Subcutaneous abdominal adipose tissue (tissue), 5 donors: ENCODE measurements at regions not wholly inside any gene's neighbourhood (a gene's known extent, or its start where the extent isn't known, plus 50 kb on each side); places are given as distances from the start of the nearest gene placed in this dataset.

Experiments used
- H3K27ac ChIP-seq: one replicate; pipeline ENCODE4 v1.7.0; 2013; ENCODE audit warnings: low read depth, mild to moderate bottlenecking, inconsistent platforms, low read length, moderate library complexity
- H3K27me3 ChIP-seq, 5 donors: one replicate each; pipeline ENCODE4 v1.7.0; 2013; ENCODE audit warnings: low read length in 5 of 5, inconsistent platforms in 1 of 5; ENCODE audit not compliant: control insufficient read depth in 5 of 5, insufficient read depth in 4 of 5
- H3K36me3 ChIP-seq, 5 donors: one replicate each; pipeline ENCODE4 v1.7.0; 2013; ENCODE audit warnings: low read length in 5 of 5; ENCODE audit not compliant: control insufficient read depth in 5 of 5, insufficient read depth in 5 of 5
- H3K4me1 ChIP-seq, 5 donors: one replicate each; pipeline ENCODE4 v1.7.0; 2013; ENCODE audit warnings: low read length in 5 of 5, mild to moderate bottlenecking in 3 of 5, moderate library complexity in 1 of 5; ENCODE audit not compliant: control insufficient read depth in 5 of 5, insufficient read depth in 5 of 5
- H3K4me3 ChIP-seq, 5 donors: one replicate each; pipeline ENCODE4 v1.7.0; 2013; ENCODE audit warnings: low read length in 5 of 5, low read depth in 1 of 5
- H3K9ac ChIP-seq, 5 donors: one replicate each; pipeline ENCODE4 v1.7.0; 2013; ENCODE audit warnings: low read length in 5 of 5, mild to moderate bottlenecking in 4 of 5, moderate library complexity in 3 of 5
- H3K9me3 ChIP-seq, 5 donors: one replicate each; pipeline ENCODE4 v1.7.0; 2013; ENCODE audit warnings: low read length in 5 of 5; ENCODE audit not compliant: control insufficient read depth in 5 of 5
- donor health status: healthy.
- donor health status: healthy.
- donor health status: healthy.
- donor health status: healthy.
- donor health status: healthy.

DNA sequence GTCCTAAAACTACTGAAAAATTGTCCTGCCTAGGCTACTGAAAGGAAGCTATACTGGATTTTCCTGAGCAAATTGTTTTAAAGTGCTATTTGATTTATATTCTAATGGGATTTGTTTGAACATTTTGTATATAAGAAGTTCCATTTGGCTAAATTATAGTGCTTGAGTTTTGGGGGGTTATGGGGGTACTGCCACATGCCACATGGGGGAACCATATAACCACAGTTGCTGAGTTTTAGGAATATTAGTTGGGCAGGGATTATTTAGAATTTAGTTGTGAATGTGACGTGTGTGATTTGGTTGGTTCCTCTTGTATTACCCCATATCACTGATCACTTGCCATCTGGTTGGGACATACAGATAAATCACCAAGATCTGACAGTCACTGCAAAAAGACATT is 224.5 kb upstream of the TAPT1 start:
- no peak overlapping the region for H3K9ac ChIP-seq
- no peaks in the 10 kb centered on the region for H3K9me3 ChIP-seq
- H3K4me1 ChIP-seq: no peaks in the 10 kb centered on the region

GRCh38 chr4:16450031-16450430 is 223.8 kb upstream of the TAPT1 start:
- H3K4me3 ChIP-seq: no peak overlapping the region
- H3K27me3 ChIP-seq: no peaks in the 10 kb centered on the region

More for the DNA sequence above, 224.5 kb upstream of the TAPT1 start:
- Histone ChIP-seq H3K27ac (no peak overlapping the region), H3K36me3 (no peaks in the 10 kb centered on the region), H3K4me3 (no peak overlapping the region), H3K27me3 (no peaks in the 10 kb centered on the region)

GRCh38 chr4:16449406-16449805 is 223.1 kb upstream of the TAPT1 start:
- no peaks in the 10 kb centered on the region for H3K36me3 ChIP-seq
- H3K4me3 ChIP-seq: no peak overlapping the region
- no peaks in the 10 kb centered on the region for H3K27me3 ChIP-seq
- H3K9ac ChIP-seq: no peak overlapping the region
- no peaks in the 10 kb centered on the region for H3K4me1 ChIP-seq
- no peak overlapping the region for H3K27ac ChIP-seq
- no peaks in the 10 kb centered on the region for H3K9me3 ChIP-seq

More at GRCh38 chr4:16450031-16450430, 223.8 kb upstream of the TAPT1 start:
- Histone ChIP-seq H3K9me3 (no peaks in the 10 kb centered on the region), H3K4me1 (no peaks in the 10 kb centered on the region), H3K36me3 (no peaks in the 10 kb centered on the region), H3K9ac (no peak overlapping the region), H3K27ac (no peak overlapping the region)

- no peak overlapping the region for H3K9ac ChIP-seq
- H3K36me3 ChIP-seq: no peaks in the 10 kb centered on the region
- H3K27me3 ChIP-seq: no peaks in the 10 kb centered on the region
- H3K9me3 ChIP-seq: no peaks in the 10 kb centered on the region
- no peaks in the 10 kb centered on the region for H3K4me1 ChIP-seq
- no peak overlapping the region for H3K4me3 ChIP-seq
- H3K27ac ChIP-seq: no peak overlapping the region
These were observed 222.1 kb upstream of the TAPT1 start for GRCh38 chr4:16448241-16448840.

DNA sequence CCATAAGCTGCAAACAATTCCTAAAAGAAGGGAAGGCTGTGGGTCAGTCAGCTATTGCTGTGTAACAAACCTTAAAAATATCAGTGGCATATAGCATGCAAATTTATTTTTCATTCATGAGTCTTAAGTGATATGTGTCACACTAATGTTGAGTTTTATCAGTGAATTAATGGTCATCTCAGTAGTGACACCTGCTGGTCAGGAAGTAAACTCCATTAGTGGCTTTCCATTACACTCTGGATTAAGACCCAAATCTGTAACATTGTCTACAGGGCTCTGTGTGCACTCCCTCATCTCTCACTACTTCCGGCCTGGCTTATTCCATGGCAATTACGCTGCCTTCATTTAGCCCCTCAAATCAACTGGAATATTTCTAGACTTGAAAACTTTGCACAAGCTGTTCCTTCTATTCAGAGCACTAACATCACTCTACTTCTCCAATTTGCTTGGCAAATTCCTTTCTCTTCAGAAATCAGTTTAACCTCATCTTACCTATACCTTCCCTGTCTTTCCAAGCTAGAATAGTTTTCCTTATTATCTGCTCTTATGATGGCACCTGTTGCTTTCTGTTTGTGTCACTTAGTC is 217.3 kb upstream of the TAPT1 start:
- Histone ChIP-seq H3K4me3 (no peak overlapping the region), H3K27ac (no peak overlapping the region), H3K9me3 (no peaks in the 10 kb centered on the region), H3K4me1 (no peaks in the 10 kb centered on the region), H3K9ac (no peak overlapping the region), H3K36me3 (no peaks in the 10 kb centered on the region), H3K27me3 (no peaks in the 10 kb centered on the region)

DNA sequence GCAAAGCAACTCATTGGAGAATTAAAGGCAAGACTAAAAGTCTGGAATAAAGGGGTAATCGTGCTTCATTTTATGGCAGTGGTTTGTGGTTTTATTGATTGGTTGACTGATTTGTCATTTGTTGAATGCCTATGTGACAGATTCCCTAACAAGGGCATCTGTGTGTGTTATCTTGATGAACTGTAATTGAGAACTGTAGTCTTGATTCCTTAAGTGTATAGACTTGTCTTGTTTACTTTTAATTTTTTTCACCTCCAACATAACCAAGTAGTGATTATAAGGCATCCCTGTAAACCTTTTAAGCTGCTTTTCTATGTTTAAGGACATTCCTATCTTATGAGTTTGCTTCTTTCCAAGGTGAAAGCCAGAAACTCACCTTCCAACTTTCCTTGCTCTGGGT is 216.0 kb upstream of the TAPT1 start:
- no peak overlapping the region for H3K9ac ChIP-seq
- no peaks in the 10 kb centered on the region for H3K27me3 ChIP-seq
- H3K9me3 ChIP-seq: peaks cover 3 to 9% (median 7%) of the 10 kb centered on the region in 5 donors
- H3K27ac ChIP-seq: no peak overlapping the region
- no peaks in the 10 kb centered on the region for H3K4me1 ChIP-seq
- no peaks in the 10 kb centered on the region for H3K36me3 ChIP-seq
- no peak overlapping the region for H3K4me3 ChIP-seq

DNA sequence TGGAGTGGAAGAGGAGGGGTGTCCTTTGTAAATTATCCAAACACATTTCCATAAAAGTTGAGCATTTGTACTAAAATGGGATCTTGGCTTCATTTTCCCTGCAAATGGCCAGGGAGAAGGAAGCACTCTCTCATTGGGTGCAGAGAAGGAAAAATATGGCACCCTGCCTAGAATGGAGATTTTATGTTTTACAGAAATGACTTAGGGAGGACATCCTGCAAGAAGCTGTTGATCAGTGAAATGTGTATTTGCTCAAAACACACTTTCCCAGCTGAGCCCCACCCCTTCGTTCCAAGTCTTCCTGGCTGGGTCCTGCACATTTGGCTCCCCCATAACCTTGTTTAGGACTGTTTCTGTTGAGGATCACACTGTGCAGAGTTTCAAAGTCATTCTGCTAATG is 213.5 kb upstream of the TAPT1 start:
- Histone ChIP-seq H3K27me3 (no peaks in the 10 kb centered on the region), H3K9me3 (peaks cover 3 to 15% (median 9%) of the 10 kb centered on the region in 5 donors), H3K9ac (no peak overlapping the region), H3K4me3 (no peak overlapping the region), H3K36me3 (no peaks in the 10 kb centered on the region), H3K27ac (no peak overlapping the region), H3K4me1 (no peaks in the 10 kb centered on the region)

- Histone ChIP-seq H3K4me3 (no peak overlapping the region), H3K9ac (no peak overlapping the region), H3K27me3 (no peaks in the 10 kb centered on the region), H3K27ac (no peak overlapping the region), H3K36me3 (no peaks in the 10 kb centered on the region), H3K4me1 (no peaks in the 10 kb centered on the region), H3K9me3 (peaks cover 3 to 15% (median 9%) of the 10 kb centered on the region in 5 donors)
These were observed 212.7 kb upstream of the TAPT1 start for GRCh38 chr4:16438986-16439385.

DNA sequence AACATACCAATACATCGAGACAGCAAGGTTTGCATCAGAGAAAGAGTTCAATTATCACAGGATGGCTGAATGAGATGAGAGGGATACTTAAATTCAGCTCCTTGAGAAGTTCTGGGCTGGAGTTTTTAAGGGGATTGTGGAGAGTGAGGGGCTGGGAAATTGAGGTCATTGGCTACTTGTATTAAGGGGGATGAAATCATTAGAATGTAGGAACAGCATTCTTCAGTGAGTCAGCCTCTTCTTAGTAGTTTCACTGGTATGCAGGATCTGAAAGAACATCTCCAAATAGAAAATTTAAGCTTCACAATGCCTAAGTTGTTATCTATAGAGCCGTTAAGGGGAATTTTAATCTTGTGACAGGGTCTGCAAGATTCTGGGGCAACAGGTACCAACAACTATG is 211.6 kb upstream of the TAPT1 start:
- no peak overlapping the region for H3K27ac ChIP-seq
- H3K4me1 ChIP-seq: no peaks in the 10 kb centered on the region
- no peaks in the 10 kb centered on the region for H3K36me3 ChIP-seq
- no peak overlapping the region for H3K4me3 ChIP-seq
- H3K9ac ChIP-seq: no peak overlapping the region
- peaks cover 3 to 15% (median 9%) of the 10 kb centered on the region in 5 donors for H3K9me3 ChIP-seq
- H3K27me3 ChIP-seq: no peaks in the 10 kb centered on the region

- H3K9ac ChIP-seq: no peak overlapping the region
- H3K4me1 ChIP-seq: no peaks in the 10 kb centered on the region
- H3K4me3 ChIP-seq: no peak overlapping the region
- no peaks in the 10 kb centered on the region for H3K27me3 ChIP-seq
- no peak overlapping the region for H3K27ac ChIP-seq
- H3K36me3 ChIP-seq: no peaks in the 10 kb centered on the region
- peaks cover 0 to 6% (median 4%) of the 10 kb centered on the region in 5 donors for H3K9me3 ChIP-seq
These were observed 205.6 kb upstream of the TAPT1 start for GRCh38 chr4:16431866-16432265.
